Upper lobe of left lung (tissue), 6 donors: ENCODE measurements at regions not wholly inside any gene's neighbourhood (a gene's known extent, or its start where the extent isn't known, plus 50 kb on each side); places are given as distances from the start of the nearest gene placed in this dataset.

ENCODE experiments used
- ATAC-seq, 2 donors: fragments of 200-7000 bp; cut with Tn5 transposase; one replicate each; pipeline ENCODE4 v1.9.1; 2022; ENCODE audit warnings: mild to moderate bottlenecking in 2 of 2, moderate library complexity in 2 of 2; ENCODE audit not compliant: low FRiP score in 2 of 2
- DNase-seq, 2 donors: peaks; one replicate each; pipeline ENCODE4 v3.0.0-alpha.2; 2019 to 2020
- H3K27ac ChIP-seq, 4 donors: fragments of 200-600 bp; sonication (generic); one replicate each; pipeline ENCODE4 v1.5.1; 2016 to 2019
- H3K27me3 ChIP-seq, 4 donors: fragments of 200-600 bp; sonication (generic); one replicate each; pipeline ENCODE4 v1.5.1; 2017 to 2019
- H3K36me3 ChIP-seq, 4 donors: fragments of 200-600 bp; sonication (generic); one replicate each; pipeline ENCODE4 v1.5.1; 2016 to 2019
- H3K4me1 ChIP-seq, 4 donors: fragments of 200-600 bp; sonication (generic); one replicate each; pipeline ENCODE4 v1.5.1; 2018 to 2019
- H3K4me3 ChIP-seq, 4 donors: fragments of 200-600 bp; sonication (generic); one replicate each; pipeline ENCODE4 v1.5.1; 2017 to 2019; ENCODE audit warnings: mild to moderate bottlenecking in 2 of 4, moderate library complexity in 1 of 4
- H3K9me3 ChIP-seq, 4 donors: fragments of 200-600 bp; sonication (generic); one replicate each; pipeline ENCODE4 v1.5.1; 2018 to 2019
- CTCF ChIP-seq, 6 experiments: fragments of 450-650 bp in 4 of 6; fragments of 200-600 bp in 2 of 6; sonication (generic) in 2 of 6; IDR thresholded peaks; one replicate each; pipeline ENCODE4 v1.5.1; 2016 to 2019; ENCODE audit warnings: antibody characterized with exemption in 6 of 6
- EP300 ChIP-seq, 4 donors: sonication (generic); formaldehyde crosslinking; IDR thresholded peaks; one replicate each; pipeline ENCODE4 v1.5.1; 2017; ENCODE audit warnings: antibody characterized with exemption in 4 of 4, control low read depth in 2 of 4
- POLR2A ChIP-seq, 4 donors: fragments of 450-650 bp; IDR thresholded peaks; one replicate each; pipeline ENCODE4 v1.5.1; 2016 to 2017; ENCODE audit warnings: antibody characterized with exemption in 4 of 4, mild to moderate bottlenecking in 2 of 4
- POLR2AphosphoS5 ChIP-seq, 2 donors: sonication (generic); formaldehyde crosslinking; IDR thresholded peaks; one replicate each; pipeline ENCODE4 v1.5.1; 2017; ENCODE audit warnings: antibody characterized with exemption in 2 of 2
- WGBS, 2 donors: methylation state at CpG; one replicate each; pipeline ENCODE4 v1.1.5; 2017 to 2018; 5-methylcytosine and 5-hydroxymethylcytosine counted together
- donor health status: DM: no; HTN: no; CAD: no; lungs with moderate emphysema.
- donor health status: DM: no; HTN: yes; CAD: no; lungs with severe emphysema.

GRCh38 chr6:135673501-135674309 is 176.2 kb upstream of the AHI1 start:
- Histone ChIP-seq H3K36me3 (no peaks in the 10 kb centered on the region), H3K27ac (no peak overlapping the region), H3K4me3 (no peak overlapping the region), H3K27me3 (no peaks in the 10 kb centered on the region), H3K9me3 (no peaks in the 10 kb centered on the region), H3K4me1 (no peaks in the 10 kb centered on the region)
- TF ChIP-seq CTCF (IDR thresholded peaks at IDR 0.05) = no peak
- no peak for TF ChIP-seq POLR2AphosphoS5 (IDR thresholded peaks at IDR 0.05)
- TF ChIP-seq POLR2A (IDR thresholded peaks at IDR 0.05) = no peak
- TF ChIP-seq EP300 (IDR thresholded peaks at IDR 0.05) = no peak
- WGBS, 2 donors = 70 to 73% methylated on average over 11 of the region's 11 CpGs
- ATAC-seq (no peak), DNase-seq (no peak)

GRCh38 chr6:135675026-135675425 is 176.5 kb upstream of the PDE7B start:
- Histone ChIP-seq H3K27ac (no peak overlapping the region), H3K4me3 (no peak overlapping the region), H3K9me3 (no peaks in the 10 kb centered on the region), H3K4me1 (no peaks in the 10 kb centered on the region), H3K27me3 (no peaks in the 10 kb centered on the region), H3K36me3 (no peaks in the 10 kb centered on the region)
- TF ChIP-seq EP300 (IDR thresholded peaks at IDR 0.05) = no peak
- TF ChIP-seq CTCF (IDR thresholded peaks at IDR 0.05) = no peak
- no peak for TF ChIP-seq POLR2A (IDR thresholded peaks at IDR 0.05)
- no peak for TF ChIP-seq POLR2AphosphoS5 (IDR thresholded peaks at IDR 0.05)
- ATAC-seq = no peak
- no peak for DNase-seq
- WGBS, 2 donors = 82 to 86% methylated on average over 2 of the region's 2 CpGs

GRCh38 chr6:135675862-135676261 is 175.6 kb upstream of the PDE7B start:
- H3K4me3 ChIP-seq = no peak overlapping the region
- no peaks in the 10 kb centered on the region for H3K36me3 ChIP-seq
- H3K27ac ChIP-seq = no peak overlapping the region
- DNase-seq (no peak), ATAC-seq (no peak)
- no peak for TF ChIP-seq POLR2AphosphoS5 (IDR thresholded peaks at IDR 0.05)
- TF ChIP-seq POLR2A (IDR thresholded peaks at IDR 0.05) = no peak
- no peak for TF ChIP-seq EP300 (IDR thresholded peaks at IDR 0.05)
- no peak for TF ChIP-seq CTCF (IDR thresholded peaks at IDR 0.05)
- no peaks in the 10 kb centered on the region for H3K27me3 ChIP-seq
- H3K9me3 ChIP-seq = no peaks in the 10 kb centered on the region
- H3K4me1 ChIP-seq = no peaks in the 10 kb centered on the region
- WGBS, 2 donors = 39 to 65% methylated on average over 1 of the region's 1 CpG

GRCh38 chr6:135680964-135681913 is 170.3 kb upstream of the PDE7B start:
- no peak for ATAC-seq
- H3K36me3 ChIP-seq = no peaks in the 10 kb centered on the region
- no peaks in the 10 kb centered on the region for H3K9me3 ChIP-seq
- WGBS, 2 donors = 59 to 71% methylated on average over 2 of the region's 2 CpGs
- no peak overlapping the region for H3K4me3 ChIP-seq
- no peaks in the 10 kb centered on the region for H3K4me1 ChIP-seq
- no peak overlapping the region for H3K27ac ChIP-seq
- H3K27me3 ChIP-seq = no peaks in the 10 kb centered on the region
- TF ChIP-seq POLR2AphosphoS5 (IDR thresholded peaks at IDR 0.05) (no peak), CTCF (IDR thresholded peaks at IDR 0.05) (no peak), POLR2A (IDR thresholded peaks at IDR 0.05) (no peak), EP300 (IDR thresholded peaks at IDR 0.05) (no peak)
- no peak for DNase-seq
